Brain microvascular endothelial cell (primary cell): ENCODE measurements at regions not wholly inside any gene's neighbourhood (a gene's known extent, or its start where the extent isn't known, plus 50 kb on each side); places are given as distances from the start of the nearest gene placed in this dataset.

ENCODE experiments used
- DNase-seq: peaks from one replicate; pipeline ENCODE4 v3.0.0-alpha.2; 2020
- H3K27ac ChIP-seq: fragments of 250-450 bp; sonication (Bioruptor Pico); 2 replicates; pipeline ENCODE4 v1.5.1; 2020; ENCODE audit warnings: mild to moderate bottlenecking, moderate library complexity
- H3K27me3 ChIP-seq: fragments of 250-450 bp; sonication (Bioruptor Pico); replicated peaks from 2 replicates; pipeline ENCODE4 v1.5.1; 2020; ENCODE audit warnings: mild to moderate bottlenecking
- H3K36me3 ChIP-seq: fragments of 250-450 bp; sonication (Bioruptor Pico); replicated peaks from 2 replicates; pipeline ENCODE4 v1.5.1; 2020; ENCODE audit warnings: mild to moderate bottlenecking
- H3K4me3 ChIP-seq: 2 replicates; pipeline ENCODE4 v1.5.1; 2011; ENCODE audit warnings: low read depth, mild to moderate bottlenecking, control low read depth, low read length, moderate library complexity
- CTCF ChIP-seq: IDR thresholded peaks from 2 replicates; pipeline ENCODE4 v1.5.1; 2011; ENCODE audit warnings: low read depth, mild to moderate bottlenecking, moderate library complexity, low read length, control low read depth, inconsistent platforms; ENCODE audit errors: missing control alignments
- in situ Hi-C: cut with HindIII; loops from 2 replicates; pipeline ENCODE4 v1.10.0; 2017; ENCODE audit warnings: low sequenced_read_pairs, low pct_ligation_motif_present

GRCh38 chr20:19071902-19072498 is 140.4 kb upstream of the SLC24A3 start:
- in situ Hi-C loops = no loop called here
- DNase-seq = no peak
- H3K27ac ChIP-seq = no peak overlapping the region
- no peak for TF ChIP-seq CTCF
- no peaks in the 10 kb centered on the region for H3K36me3 ChIP-seq
- H3K27me3 ChIP-seq = no peaks in the 10 kb centered on the region
- no peak overlapping the region for H3K4me3 ChIP-seq

- DNase-seq = no peak
- no peaks in the 10 kb centered on the region for H3K27me3 ChIP-seq
- no peak overlapping the region for H3K27ac ChIP-seq
- no peak overlapping the region for H3K4me3 ChIP-seq
- H3K36me3 ChIP-seq = no peaks in the 10 kb centered on the region
- TF ChIP-seq CTCF = no peak
- in situ Hi-C loops = no loop called here
Observed at GRCh38 chr20:19072988-19073387, 139.5 kb upstream of the SLC24A3 start.

GRCh38 chr20:19073584-19074218 is 138.7 kb upstream of the SLC24A3 start:
- no peak for TF ChIP-seq CTCF
- no peak overlapping the region for H3K27ac ChIP-seq
- in situ Hi-C loops = no loop called here
- DNase-seq = no peak
- no peaks in the 10 kb centered on the region for H3K36me3 ChIP-seq
- H3K4me3 ChIP-seq = no peak overlapping the region
- no peaks in the 10 kb centered on the region for H3K27me3 ChIP-seq

- Histone ChIP-seq H3K36me3 (no peaks in the 10 kb centered on the region), H3K4me3 (no peak overlapping the region), H3K27me3 (no peaks in the 10 kb centered on the region), H3K27ac (no peak overlapping the region)
- no peak for DNase-seq
- in situ Hi-C loops = no loop called here
- TF ChIP-seq CTCF = no peak
Observed at GRCh38 chr20:19074356-19074755, 138.1 kb upstream of the SLC24A3 start.

- Histone ChIP-seq H3K36me3 (no peaks in the 10 kb centered on the region), H3K27ac (no peak overlapping the region), H3K4me3 (no peak overlapping the region), H3K27me3 (no peaks in the 10 kb centered on the region)
- in situ Hi-C loops = no loop called here
- no peak for DNase-seq
- no peak for TF ChIP-seq CTCF
Observed at GRCh38 chr20:19074828-19075516, 137.5 kb upstream of the SLC24A3 start.
